GM18909 (cell line): ENCODE measurements at regions not wholly inside any gene's neighbourhood (a gene's known extent, or its start where the extent isn't known, plus 50 kb on each side); places are given as distances from the start of the nearest gene placed in this dataset.

ENCODE experiments used
- ATAC-seq: cut with Tn5 transposase; IDR thresholded peaks from one replicate; pipeline ENCODE4 v1.9.1; 2021; ENCODE audit warnings: mild to moderate bottlenecking; ENCODE audit not compliant: unreplicated experiment, poor library complexity

DNA sequence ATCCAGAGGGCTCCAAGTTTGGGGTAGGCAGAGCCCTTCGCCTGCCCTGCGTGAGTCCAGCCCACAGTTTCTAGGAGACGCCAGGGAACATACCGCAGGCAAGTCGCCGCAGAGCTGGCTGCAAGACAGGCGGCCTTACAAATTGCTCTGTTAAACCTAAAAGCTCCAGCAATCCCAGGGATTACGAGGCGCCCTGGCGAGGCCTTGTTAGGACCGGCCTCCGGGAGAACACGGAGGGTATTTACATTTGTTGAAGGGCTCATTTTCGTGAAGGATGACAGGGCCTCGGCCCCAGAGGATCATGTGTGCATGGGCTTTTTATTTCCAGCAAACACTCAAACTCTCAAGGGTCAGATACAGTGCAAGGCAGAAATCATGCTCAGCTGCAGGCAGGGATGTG, 77.6 kb upstream of the FOXF1 start:
- no peak for ATAC-seq

DNA sequence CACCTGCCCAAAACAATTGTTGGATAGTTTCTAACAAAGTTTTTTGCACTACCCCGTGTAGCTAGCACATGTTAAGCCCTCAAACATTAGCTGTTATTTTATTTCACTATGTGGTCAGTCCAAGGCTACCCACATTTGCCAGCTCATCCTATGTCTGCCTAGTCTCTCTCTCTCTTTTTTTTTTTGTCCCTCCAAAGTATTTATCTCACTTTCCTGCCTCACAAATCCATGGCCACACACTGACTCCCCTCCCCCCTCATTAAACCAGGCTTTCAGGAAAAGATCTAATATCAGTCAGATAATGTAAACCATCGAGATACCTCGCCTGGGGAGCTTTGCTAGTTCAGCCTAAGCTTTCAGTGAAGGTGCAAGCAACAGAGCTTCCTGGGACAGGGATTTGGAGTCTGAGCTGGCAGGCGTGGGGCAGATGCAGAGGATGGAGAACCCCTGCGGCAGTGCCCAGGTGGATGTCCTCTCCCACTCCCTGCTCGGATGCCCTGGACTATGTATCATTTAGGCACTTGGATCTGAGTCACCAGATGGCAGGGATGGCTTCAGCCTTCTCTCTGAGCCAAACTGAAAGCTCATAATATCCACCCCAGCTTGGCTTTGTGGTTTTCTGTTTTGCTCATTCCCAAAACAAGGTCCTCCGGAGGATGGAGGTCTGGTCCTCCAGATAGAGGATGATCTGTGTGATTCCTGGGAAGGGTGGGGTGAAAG, 73.7 kb upstream of the FOXF1 start:
- no peak for ATAC-seq

DNA sequence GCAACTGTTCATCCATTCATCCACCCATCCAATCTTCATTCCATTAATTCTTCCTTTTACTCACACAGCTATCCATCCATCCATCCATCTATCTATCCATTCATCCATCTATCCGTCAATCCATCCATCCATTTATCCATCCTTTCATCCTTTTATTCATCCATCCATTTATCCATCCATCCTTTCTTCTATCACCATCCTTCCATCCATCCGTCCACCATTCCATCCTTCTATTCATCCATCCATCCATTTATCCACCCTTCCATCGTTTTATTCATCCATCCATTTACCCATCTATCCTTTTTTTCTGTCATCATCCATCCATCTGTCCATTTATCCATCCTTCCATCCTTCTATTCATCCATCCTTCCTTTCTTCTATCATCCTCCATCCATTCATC, 73.0 kb upstream of the FOXF1 start:
- ATAC-seq = no peak

DNA sequence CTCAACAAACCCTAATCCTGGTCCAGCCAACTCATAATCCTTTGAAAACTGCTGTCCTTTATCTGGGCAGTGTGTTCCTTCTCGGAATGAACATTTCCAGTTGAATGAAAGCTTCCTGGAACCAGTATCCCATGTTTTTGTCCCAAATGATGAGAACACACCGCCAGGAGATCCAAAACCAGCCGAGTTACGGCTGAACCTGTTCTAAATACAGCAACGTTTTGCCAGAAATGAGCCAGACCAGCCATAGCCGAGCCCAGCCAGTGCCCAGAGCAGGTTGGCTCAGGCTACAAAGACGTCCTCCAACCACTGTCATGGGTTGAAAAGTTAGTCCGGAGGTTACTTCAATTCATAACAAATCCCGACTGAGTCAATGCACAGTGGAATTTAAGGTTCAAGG, 67.6 kb upstream of the FOXF1 start:
- ATAC-seq = no peak

DNA sequence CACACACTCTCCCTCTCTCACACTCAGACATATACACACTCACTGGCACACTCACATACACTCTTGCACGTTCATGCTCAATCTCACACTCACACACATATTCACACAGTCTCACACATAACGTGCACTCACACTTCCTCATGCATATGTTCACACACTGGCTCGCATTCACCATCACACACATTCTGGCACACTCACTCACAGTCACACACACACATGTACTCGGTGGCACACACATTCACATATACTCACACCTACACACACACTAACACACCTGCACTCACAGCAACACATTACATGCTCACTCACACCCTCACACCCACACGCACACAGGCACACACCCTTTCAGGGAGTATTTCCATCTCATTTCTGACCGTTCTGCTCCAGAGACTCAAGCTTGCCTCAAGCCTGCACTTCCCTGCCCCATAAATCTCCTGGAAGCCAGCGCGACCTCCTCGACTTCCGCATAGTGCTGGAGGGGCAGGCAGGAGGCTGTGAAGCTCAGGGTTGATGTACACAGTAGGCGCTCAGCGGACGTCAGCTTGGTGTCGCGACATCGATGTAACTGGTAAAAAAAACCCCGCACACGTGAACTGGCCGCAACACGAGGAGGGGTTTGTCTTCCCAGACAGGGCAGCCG, 66.7 kb upstream of the FOXF1 start:
- no peak for ATAC-seq

DNA sequence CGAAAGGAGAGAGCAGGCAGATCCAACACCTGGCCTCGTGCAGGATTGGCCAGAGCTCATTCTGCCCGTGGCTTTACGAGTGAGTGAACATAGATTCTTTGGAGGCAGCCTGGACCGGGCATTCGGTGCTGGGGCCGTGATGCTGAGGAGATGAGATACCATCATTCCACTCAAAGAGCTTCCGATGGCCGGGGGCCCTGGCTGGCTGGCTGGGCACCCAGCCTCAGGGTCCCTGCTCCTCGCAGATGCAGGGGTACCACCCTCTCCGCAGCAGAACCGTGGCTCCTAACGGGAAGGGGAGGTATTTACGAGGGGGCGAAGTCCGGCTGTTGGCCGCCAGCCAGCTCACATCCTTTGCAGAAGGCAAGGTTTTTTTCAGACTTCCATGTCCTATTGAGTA, 66.1 kb upstream of the FOXF1 start:
- no peak for ATAC-seq

DNA sequence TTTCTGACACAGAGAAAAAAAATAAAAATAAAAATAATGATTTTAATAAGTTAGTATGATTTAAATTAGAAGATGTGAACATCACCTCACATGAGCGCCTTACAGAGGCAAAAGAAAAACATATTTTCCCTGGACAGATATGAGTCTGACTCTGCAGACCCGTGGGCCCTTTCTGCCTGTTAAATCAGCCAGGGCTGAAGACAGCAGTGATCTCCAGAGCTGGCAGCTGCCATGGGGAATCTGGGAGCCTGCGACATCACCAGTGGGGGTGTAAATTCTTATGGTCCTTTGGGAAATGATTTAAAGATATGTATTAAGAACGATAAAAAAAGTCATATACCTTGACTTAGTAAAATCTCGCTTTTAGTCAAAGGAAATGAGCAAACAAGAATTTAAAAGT, 65.7 kb upstream of the FOXF1 start:
- no peak for ATAC-seq

DNA sequence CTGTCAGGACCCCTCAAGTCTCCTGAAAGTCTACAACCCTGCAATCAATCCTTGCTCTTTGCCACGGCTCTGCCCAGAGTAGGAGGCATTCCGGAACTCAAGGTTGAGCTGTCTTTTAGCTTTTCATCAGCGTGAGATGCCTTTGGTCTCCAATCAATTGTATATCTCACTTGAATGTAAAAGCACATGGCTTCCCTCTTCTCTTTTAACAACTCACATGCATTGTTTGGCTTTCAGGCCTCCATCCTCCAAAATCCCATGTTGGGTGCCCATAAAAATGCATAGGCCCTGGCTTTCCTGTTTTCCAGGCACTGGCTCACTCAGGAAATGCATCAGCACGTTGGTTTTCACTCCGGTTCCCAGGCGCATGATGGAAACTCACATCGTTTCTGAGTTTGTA, 64.0 kb upstream of the FOXF1 start:
- ATAC-seq = no peak

DNA sequence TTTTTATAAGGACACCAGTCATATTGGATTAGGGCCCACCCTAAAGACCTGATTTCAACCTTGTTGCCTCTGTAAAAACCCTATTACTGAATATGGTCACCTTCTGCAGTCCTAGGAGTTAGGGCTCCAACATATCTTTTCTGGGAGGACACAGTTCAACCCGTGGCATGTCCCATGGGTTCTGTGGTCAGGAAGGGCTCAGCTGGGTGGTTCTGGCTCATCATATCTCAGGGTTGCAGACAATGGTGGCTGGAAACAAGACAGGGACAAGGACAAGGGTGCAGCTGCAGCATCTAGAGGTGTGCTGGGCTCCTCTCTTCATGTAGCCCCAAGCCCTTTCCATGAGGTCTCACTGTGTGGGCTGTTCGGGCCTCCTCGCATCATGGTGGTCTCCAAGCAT, 63.1 kb upstream of the FOXF1 start:
- ATAC-seq = no peak

DNA sequence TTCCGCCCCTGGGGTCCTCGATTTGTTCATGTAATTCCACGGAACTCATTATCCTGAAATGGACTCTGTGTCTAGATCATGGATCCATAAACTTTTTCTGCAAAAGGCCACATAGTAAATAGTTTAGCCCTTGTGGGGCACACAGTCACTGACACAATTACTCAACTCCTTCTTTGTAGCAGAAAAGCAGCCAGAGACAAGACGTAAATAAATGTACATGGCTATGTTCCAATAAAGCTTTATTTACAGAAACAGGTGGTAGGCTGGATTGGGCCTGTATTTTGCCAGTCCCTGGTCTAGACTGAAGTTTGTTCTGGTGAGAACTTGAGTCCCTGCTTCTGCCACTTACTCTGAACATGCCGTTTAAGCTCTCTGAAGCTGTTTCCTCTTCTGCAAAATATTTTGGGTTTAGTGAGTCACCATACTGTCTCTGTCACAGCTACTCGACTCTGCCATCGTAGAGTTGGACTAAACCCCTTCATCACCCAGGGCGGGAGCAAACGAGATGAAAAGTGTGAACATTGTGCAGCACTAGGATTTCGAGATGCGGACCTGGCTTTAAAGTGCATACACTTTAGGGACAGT, 61.9 kb upstream of the FOXF1 start:
- ATAC-seq = no peak

DNA sequence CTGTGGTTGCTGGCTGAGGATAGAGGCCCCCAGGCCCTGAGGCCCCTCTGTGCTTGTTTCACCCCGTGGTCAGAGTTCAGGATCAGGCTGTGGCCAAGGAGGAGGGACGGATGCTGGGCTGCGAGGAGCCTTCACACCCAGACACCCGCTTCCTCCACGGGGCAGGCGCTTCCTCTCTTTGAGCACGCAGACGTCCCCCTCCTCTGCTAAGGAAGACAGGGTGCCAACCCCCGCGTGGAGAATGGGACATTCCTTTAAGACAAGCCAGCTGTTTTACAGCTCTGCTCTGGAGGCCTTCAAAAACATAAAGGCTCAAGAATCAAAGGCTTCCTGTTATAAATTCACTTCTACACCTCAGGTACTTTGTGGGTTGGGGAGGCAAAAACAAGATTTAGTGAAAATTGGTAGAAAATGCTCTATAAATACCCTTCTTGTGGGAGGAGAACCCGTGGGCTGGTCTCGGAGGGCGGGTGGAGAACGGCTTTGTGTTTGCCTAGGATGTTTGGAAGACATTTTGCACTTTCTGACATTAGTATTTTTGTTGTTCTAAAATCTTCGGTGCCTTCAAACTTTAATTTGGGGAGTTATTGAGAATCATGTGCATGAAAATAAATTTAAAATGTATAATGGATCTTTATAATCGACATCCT, 60.8 kb upstream of the FOXF1 start:
- no peak for ATAC-seq

DNA sequence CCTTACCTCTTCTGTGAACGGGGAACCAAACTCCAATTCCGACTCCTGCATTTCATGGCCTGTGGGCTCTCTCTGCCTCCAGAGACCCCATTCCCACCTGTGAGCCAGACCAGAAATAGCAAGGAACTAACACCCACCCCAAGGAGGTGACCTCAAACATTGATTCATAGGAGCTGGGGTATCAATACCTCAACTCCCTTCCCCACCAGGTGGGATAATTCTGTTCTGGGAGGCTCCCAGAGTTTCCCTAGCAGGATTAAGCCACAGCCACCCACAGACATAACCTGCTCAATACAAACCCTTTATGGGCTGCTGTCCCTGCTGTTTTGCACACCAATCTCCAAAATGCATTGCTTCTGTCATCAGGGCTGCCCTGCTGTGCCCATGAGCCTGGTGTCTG, 59.6 kb upstream of the FOXF1 start:
- no peak for ATAC-seq

DNA sequence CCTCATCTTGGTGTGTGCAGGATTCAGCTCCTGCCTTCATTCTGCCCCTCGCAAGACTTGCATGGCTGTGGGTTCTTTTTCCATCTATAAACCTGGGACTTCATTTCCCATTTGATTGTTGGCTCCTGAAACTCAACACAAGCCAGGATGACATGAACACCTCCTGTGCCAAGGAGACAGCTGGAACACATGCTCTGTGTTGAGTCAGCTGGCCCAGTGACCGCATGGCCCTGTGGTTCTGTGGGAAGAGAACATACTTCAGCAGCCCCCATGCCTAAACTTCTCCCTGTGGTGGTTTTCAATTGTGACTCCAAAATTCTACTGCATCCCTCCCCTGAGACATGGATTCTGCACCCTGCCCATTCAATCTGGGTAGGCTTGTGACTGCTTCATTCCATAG, 57.9 kb upstream of the FOXF1 start:
- ATAC-seq = no peak

DNA sequence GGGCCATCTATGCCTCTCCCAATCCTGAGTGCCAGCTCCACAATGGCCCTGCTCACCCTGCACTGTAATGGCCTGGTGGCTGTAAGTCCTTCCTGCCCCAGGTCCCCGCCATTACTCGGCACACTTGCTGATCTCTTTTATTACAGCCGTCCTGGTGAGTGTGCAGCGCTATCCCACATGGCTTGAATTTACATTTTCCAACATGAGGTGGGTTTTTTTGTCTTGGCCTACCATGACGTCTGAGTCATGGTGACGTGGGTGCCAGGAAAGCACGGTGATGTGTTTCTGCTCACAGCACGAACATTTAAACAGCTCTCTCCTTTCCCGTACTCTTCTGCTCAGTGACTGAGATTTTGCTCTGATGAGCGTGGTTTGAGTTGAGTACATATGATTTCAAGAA, 55.2 kb upstream of the FOXF1 start:
- ATAC-seq = no peak

DNA sequence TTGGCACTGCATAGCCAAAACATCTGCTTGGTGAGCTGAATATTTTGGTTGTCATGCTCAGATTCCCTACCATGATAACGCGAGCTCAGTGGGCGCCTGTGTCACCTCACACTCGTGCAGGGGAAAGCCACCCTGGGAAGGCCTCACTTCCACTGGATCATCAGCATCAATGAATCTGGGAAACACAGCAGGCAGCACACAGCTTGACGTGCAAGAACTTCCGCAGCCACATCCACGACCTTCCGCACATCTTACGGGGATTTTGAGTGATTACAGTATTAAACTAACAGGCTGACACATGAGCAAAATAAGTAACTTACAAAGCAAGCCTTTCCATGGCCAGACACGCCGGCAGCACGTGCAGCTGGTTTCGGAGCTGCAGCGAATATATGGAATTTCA, 54.7 kb upstream of the FOXF1 start:
- ATAC-seq = no peak

DNA sequence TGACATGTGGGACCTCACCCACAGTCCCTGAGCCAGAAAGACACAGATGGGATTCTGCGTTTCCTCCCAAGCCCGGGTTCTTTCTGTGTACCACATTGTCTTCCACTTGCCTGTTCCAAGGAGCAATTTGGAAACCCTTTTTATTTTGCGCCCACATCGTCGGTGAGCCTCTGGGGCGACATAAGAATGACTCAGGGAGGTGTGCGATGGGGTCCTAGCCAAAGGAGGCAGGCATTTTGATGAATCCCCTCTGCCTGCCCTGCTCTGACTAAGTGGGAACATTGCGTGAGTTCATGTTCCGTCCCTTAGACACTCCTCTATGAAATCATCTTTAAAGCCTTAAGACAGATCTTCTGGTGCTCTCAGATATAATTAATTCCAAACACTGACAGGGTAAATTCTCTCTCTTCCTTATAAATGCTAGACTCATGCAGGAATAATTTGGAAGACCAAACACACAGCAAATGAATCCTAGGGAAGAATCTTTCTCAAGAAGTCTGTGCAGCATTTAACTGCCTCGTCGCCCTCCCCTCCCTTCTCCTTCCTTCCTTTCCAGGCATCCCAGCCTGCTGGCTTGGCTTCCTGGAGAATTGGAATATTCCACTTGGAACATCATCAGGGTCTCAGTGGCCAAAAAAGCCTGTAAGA, 52.7 kb upstream of the FOXF1 start:
- ATAC-seq = no peak

DNA sequence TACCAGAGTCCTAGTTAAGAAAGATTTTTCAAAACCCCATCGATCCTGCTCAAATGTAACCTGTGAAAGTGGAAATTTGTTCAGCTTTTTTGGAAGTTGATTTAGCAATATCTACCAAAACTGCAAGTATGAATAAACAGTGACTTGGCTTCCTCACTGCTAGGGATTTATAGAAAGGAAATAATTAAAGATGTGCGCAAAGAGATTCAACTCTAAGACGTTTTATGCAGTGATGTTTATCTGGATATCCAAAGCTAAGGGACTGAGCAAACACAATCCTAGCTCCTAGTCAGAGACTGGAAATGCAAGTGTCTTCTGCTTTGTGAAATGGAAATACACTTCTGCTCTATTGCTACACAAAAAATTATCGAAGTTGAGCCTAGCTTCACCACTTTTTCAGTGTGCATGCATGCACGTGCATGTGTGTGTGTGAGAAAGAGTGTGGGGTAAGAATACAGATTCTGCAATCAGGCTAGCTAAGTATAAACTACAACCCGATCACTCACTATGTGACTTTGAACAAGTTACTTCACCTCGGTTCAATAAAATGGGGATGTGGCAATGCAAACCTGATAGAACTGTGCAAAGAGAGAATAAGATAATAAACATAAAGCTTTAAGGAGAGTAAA, 52.1 kb upstream of the FOXF1 start:
- no peak for ATAC-seq

DNA sequence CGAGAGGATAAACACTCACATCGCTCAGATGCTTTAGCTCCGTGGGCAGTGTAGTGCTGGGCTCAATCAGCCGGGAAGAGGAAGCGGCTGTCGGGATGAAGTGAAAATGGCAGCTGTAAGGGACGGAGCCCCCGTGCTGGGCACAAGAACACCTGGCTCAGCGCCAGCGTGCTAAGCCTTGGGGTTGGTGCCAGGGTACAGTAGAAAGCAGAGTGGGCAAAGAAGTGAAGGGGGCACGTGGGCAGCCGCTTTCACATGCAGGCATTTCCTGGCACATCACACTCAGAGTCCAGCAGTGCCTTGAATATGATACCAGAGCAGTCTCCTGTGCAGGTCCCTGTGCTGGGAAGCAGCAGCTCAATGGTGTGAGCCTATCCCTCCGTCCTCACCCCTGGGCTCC, 51.1 kb upstream of the FOXF1 start:
- ATAC-seq = no peak
